ENCODE measurements at regions not wholly inside any gene's neighbourhood (a gene's known extent, or its start where the extent isn't known, plus 50 kb on each side); places are given as distances from the start of the nearest gene placed in this dataset.

- TF ChIP-seq POLR2AphosphoS5 (IDR thresholded peaks at IDR 0.05; ENCODE audit: low read depth, low read length) (no peak), CTCF (IDR thresholded peaks at IDR 0.05) (no peak)
These were observed 1461.9 kb downstream of the TBC1D22A start for GRCh38 chr22:48224332-48224731.

Data from Panc1 (cell line).